Stomach (tissue), 8 donors: ENCODE measurements at regions not wholly inside any gene's neighbourhood (a gene's known extent, or its start where the extent isn't known, plus 50 kb on each side); places are given as distances from the start of the nearest gene placed in this dataset.

Experiments used
- DNase-seq, 2 donors: peaks; one replicate each; pipeline versions ENCODE4 v3.0.0 to v3.0.0-alpha.2; 2013 to 2019
- H3K27ac ChIP-seq, 5 donors: fragments of 200-600 bp in 4 of 5; sonication (generic) in 4 of 5; one replicate each; pipeline ENCODE4 v1.5.1; 2013 to 2019; ENCODE audit warnings: mild to moderate bottlenecking in 1 of 5, moderate library complexity in 1 of 5
- H3K27me3 ChIP-seq, 3 donors: fragments of 200-600 bp; sonication (generic); one replicate each; pipeline ENCODE4 v1.5.1; 2017 to 2019; ENCODE audit warnings: mixed run types in 1 of 3
- H3K36me3 ChIP-seq, 4 donors: fragments of 200-600 bp; sonication (generic); 1 replicate in 3 of 4; 2 replicates in 1 of 4; pipeline ENCODE4 v1.5.1; 2016 to 2019
- H3K4me1 ChIP-seq, 4 donors: fragments of 200-600 bp; sonication (generic); one replicate each; pipeline ENCODE4 v1.5.1; 2016 to 2019
- H3K4me3 ChIP-seq, 4 donors: fragments of 200-600 bp; sonication (generic) in 3 of 4; one replicate each; pipeline ENCODE4 v1.5.1; 2016 to 2019; ENCODE audit warnings: mild to moderate bottlenecking in 1 of 4
- H3K9me3 ChIP-seq, 4 donors: fragments of 200-600 bp; sonication (generic); one replicate each; pipeline ENCODE4 v1.5.1; 2016 to 2019
- EP300 ChIP-seq: sonication (generic); formaldehyde crosslinking; IDR thresholded peaks from one replicate; pipeline ENCODE4 v1.6.1; 2017; ENCODE audit warnings: antibody characterized with exemption
- POLR2A ChIP-seq, 4 donors: fragments of 450-650 bp; IDR thresholded peaks; one replicate each; pipeline ENCODE4 v1.6.1; 2016; ENCODE audit warnings: antibody characterized with exemption in 4 of 4, control low read depth in 2 of 4, mild to moderate bottlenecking in 1 of 4, moderate library complexity in 1 of 4
- POLR2AphosphoS5 ChIP-seq, 3 donors: sonication (generic); formaldehyde crosslinking; IDR thresholded peaks; one replicate each; pipeline ENCODE4 v1.6.1; 2016; ENCODE audit warnings: antibody characterized with exemption in 3 of 3
- WGBS, 5 donors: extraction: QIAGEN DNeasy Blood & Tissue Kit in 3 of 5; methylation state at CpG; one replicate each; pipeline versions ENCODE4 v1.1.5 to v1.1.7; 2013 to 2018; 5-methylcytosine and 5-hydroxymethylcytosine counted together
- intact Hi-C: fragments of 100-400 bp; cut with DNase I; formaldehyde crosslinking; loops from one replicate; pipeline ENCODE4 v1.15.1; 2023; ENCODE audit warnings: low total_unique reads
- TF ChIP-seq, protein P1 (sequence below), 7 experiments: fragments of 450-650 bp in 4 of 7; fragments of 200-600 bp in 3 of 7; sonication (generic) in 3 of 7; IDR thresholded peaks; one replicate each; pipeline ENCODE4 v1.5.1; 2016 to 2019; ENCODE audit warnings: antibody characterized with exemption in 7 of 7, control low read depth in 2 of 7, mild to moderate bottlenecking in 1 of 7
- donor health status: healthy with polysubstance abuse.
- donor health status: Bipolar disorder and iron deficiency.
- donor health status: healthy.

DNA sequence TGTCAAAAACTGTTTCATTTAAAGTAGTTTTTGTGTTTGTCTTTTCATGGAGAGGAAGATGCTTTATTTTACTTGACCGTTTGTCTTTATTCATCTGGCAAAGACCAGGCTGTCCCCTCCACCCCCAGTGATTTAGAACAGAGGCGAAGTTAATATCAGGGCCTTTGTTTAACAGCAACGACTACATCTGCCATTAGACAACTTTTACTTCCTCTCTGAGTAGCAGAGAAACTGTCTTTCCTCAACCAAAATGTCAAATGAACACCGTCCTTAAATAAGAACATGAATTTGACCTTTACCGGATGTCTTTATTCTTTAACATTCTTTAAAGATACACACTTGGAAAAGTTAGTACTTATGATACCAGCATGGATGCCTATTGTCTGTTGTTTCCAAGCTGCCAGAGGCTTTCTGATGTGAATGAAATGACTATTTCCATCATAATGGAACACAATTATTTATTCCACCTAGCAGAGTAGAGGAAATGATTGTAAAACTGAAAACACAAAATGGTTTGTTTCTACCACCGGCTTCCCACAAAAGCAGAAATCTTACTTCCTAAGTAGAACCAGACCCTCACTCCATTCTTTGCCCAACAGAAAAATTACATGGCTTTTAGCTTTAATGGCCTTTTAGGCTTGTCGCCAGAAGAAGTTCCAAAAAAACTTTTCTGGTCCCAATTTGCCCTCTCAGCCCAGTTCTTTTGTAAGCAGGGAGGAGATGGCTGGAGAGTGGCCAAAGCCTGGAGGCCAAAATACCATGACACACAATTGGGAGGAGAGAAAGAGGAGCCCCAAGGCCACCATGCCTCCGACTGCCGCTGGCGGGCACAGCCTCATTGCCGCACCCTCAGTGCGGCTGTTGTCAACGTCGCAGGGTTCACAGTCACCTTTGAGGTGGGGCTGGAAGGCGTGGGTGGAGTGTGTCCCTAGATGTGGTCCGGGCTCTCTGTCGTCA is 168.5 kb downstream of the TEX36 start:
- intact Hi-C loops: no loop called here
- Histone ChIP-seq H3K36me3 (no peaks in the 10 kb centered on the region), H3K4me1 (peaks cover 0 to 7% (median 0%) of the 10 kb centered on the region in 4 donors), H3K9me3 (peaks cover 0 to 4% (median 0%) of the 10 kb centered on the region in 4 donors), H3K4me3 (no peak overlapping the region), H3K27me3 (no peaks in the 10 kb centered on the region), H3K27ac (no peak overlapping the region)
- peak in 1 of 2 donors; percentile 31 for DNase-seq
- 54 to 74% (median 72%) methylated on average over 17 of the region's 17 CpGs for WGBS, 5 donors
- TF ChIP-seq, protein P1, sequence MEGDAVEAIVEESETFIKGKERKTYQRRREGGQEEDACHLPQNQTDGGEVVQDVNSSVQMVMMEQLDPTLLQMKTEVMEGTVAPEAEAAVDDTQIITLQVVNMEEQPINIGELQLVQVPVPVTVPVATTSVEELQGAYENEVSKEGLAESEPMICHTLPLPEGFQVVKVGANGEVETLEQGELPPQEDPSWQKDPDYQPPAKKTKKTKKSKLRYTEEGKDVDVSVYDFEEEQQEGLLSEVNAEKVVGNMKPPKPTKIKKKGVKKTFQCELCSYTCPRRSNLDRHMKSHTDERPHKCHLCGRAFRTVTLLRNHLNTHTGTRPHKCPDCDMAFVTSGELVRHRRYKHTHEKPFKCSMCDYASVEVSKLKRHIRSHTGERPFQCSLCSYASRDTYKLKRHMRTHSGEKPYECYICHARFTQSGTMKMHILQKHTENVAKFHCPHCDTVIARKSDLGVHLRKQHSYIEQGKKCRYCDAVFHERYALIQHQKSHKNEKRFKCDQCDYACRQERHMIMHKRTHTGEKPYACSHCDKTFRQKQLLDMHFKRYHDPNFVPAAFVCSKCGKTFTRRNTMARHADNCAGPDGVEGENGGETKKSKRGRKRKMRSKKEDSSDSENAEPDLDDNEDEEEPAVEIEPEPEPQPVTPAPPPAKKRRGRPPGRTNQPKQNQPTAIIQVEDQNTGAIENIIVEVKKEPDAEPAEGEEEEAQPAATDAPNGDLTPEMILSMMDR (IDR thresholded peaks at IDR 0.05): no peak
- TF ChIP-seq POLR2AphosphoS5 (IDR thresholded peaks at IDR 0.05): no peak

DNA sequence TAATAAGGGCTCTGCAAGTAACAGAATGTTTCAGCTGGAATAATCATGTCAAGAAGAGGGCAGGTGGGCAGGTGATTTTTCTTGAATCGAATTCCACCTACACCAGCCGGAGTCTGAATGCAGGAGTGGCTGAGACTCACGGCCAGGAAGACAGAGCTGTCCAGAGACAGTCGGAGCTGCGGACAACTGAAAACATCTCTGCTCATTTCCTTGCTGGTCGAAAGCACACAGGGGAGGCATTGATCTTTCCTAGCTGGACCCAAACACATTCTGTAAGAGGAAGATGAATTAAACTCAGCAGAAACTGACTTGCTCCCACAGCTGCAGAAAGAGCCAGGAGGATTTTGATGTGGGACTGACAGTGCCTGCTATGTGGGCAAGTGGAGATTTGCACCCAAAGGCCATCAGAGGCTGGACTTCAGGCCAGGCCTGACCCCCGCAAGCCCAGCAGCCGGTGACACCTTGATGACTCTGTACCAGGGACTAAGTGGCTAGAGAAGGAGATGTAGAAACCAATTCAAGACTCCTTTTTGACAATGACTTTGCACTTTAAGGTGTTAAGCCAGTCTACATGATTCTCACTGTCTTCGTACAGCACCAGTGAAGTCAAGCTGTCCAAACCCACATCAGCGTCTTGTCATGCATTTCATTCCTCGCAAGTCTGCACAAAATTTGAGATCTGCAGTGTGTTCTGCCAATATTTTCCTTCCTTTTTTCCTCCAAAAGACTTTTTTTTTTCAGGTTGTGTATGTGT is 169.4 kb downstream of the TEX36 start:
- intact Hi-C loops: no loop called here
- H3K9me3 ChIP-seq: no peaks in the 10 kb centered on the region
- DNase-seq: no peak
- WGBS, 5 donors: 70 to 84% (median 75%) methylated on average over 11 of the region's 11 CpGs
- no peaks in the 10 kb centered on the region for H3K27me3 ChIP-seq
- no peak overlapping the region for H3K27ac ChIP-seq
- H3K4me3 ChIP-seq: no peak overlapping the region
- no peak for TF ChIP-seq EP300
- TF ChIP-seq POLR2A (IDR thresholded peaks at IDR 0.05): no peak
- no peak for TF ChIP-seq POLR2AphosphoS5 (IDR thresholded peaks at IDR 0.05)
- TF ChIP-seq, protein P1 (IDR thresholded peaks at IDR 0.05): no peak
- no peaks in the 10 kb centered on the region for H3K36me3 ChIP-seq
- H3K4me1 ChIP-seq: peaks cover 0 to 7% (median 0%) of the 10 kb centered on the region in 4 donors

DNA sequence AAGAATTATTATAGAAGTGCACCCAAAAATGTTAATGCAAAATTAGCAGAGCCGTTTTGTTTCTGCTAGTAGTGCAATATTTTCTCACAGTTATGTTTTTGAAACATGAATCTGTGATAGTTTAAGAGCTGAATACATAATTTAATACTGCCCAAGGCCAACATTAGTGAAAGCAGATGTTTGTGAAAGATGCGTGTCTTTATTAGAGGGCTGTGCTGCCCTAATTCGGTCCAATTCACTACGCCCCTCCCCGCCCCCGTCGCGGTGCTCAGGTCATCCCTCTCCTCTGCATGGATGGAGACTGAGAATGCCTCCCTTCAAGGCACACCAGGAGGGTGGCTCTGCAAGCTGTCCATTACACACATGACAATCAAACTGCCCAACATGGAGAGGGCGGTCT is 172.0 kb downstream of the TEX36 start:
- H3K4me1 ChIP-seq: peaks cover 0 to 7% (median 0%) of the 10 kb centered on the region in 4 donors
- H3K27ac ChIP-seq: no peak overlapping the region
- no peaks in the 10 kb centered on the region for H3K9me3 ChIP-seq
- no peak overlapping the region for H3K4me3 ChIP-seq
- 87 to 92% (median 91%) methylated on average over 9 of the region's 9 CpGs for WGBS, 5 donors
- no peak for DNase-seq
- no peaks in the 10 kb centered on the region for H3K27me3 ChIP-seq
- intact Hi-C loops: no loop called here
- TF ChIP-seq, protein P1 (IDR thresholded peaks at IDR 0.05): no peak
- no peak for TF ChIP-seq EP300
- TF ChIP-seq POLR2AphosphoS5 (IDR thresholded peaks at IDR 0.05): no peak
- no peaks in the 10 kb centered on the region for H3K36me3 ChIP-seq

DNA sequence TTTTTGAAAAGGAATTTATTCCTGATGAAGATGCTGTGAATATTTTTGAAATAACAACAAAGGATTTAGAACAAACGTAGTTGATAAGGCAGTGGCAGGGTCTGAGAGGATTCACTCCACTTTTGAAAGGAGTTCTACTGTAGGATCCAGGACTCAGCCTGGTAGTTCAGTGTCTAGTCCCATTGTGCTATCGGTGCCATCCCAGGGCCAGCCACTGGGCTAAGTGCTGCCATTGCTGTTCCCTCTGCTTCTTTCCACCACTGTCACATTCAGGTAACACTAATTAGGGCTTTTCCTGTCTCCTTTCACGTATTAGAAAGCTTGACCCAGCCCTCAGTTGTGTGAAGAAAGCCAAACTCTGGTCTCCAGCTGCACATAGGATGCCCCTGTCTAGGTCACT is 177.3 kb downstream of the TEX36 start:
- no peak for DNase-seq
- Histone ChIP-seq H3K27me3 (peaks cover 0 to 6% (median 0%) of the 10 kb centered on the region in 3 donors), H3K4me1 (no peaks in the 10 kb centered on the region), H3K36me3 (no peaks in the 10 kb centered on the region), H3K4me3 (no peak overlapping the region), H3K27ac (no peak overlapping the region), H3K9me3 (peaks cover 0 to 6% (median 0%) of the 10 kb centered on the region in 4 donors)
- TF ChIP-seq EP300: no peak
- no peak for TF ChIP-seq POLR2A (IDR thresholded peaks at IDR 0.05)
- TF ChIP-seq POLR2AphosphoS5 (IDR thresholded peaks at IDR 0.05): no peak
- TF ChIP-seq, protein P1 (IDR thresholded peaks at IDR 0.05): no peak
- intact Hi-C loops: no loop called here
- 59 to 75% (median 70%) methylated on average over 3 of the region's 3 CpGs for WGBS, 5 donors
